Ishikawa (cell line): ENCODE measurements at regions not wholly inside any gene's neighbourhood (a gene's known extent, or its start where the extent isn't known, plus 50 kb on each side); places are given as distances from the start of the nearest gene placed in this dataset.

ENCODE experiments used
- CEBPB ChIP-seq: IDR thresholded peaks from 2 replicates; pipeline ENCODE4 v1.6.1; 2012
- CREB1 ChIP-seq: IDR thresholded peaks from 2 replicates; pipeline ENCODE4 v1.6.1; 2012; ENCODE audit warnings: low read depth
- EGR1 ChIP-seq: IDR thresholded peaks from 2 replicates; pipeline ENCODE4 v1.6.1; 2012
- EP300 ChIP-seq: IDR thresholded peaks from 2 replicates; pipeline ENCODE4 v1.6.1; 2012; ENCODE audit warnings: borderline replicate concordance
- FOXM1 ChIP-seq: IDR thresholded peaks from 2 replicates; pipeline ENCODE4 v1.6.1; 2012; ENCODE audit warnings: low read depth, borderline replicate concordance
- MAX ChIP-seq: IDR thresholded peaks from 2 replicates; pipeline ENCODE4 v1.6.1; 2012
- NFIC ChIP-seq: IDR thresholded peaks from 2 replicates; pipeline ENCODE4 v1.6.1; 2012
- RAD21 ChIP-seq: IDR thresholded peaks from 2 replicates; pipeline ENCODE4 v1.6.1; 2012; ENCODE audit warnings: low read depth
- REST ChIP-seq: IDR thresholded peaks from 2 replicates; pipeline ENCODE4 v1.6.1; 2012; ENCODE audit warnings: low read depth, mild to moderate bottlenecking
- TAF1 ChIP-seq: IDR thresholded peaks from 2 replicates; pipeline ENCODE4 v1.6.1; 2012; ENCODE audit warnings: low read depth, mild to moderate bottlenecking
- TCF12 ChIP-seq: IDR thresholded peaks from 2 replicates; pipeline ENCODE4 v1.6.1; 2012; ENCODE audit warnings: low read depth
- TEAD4 ChIP-seq: IDR thresholded peaks from 2 replicates; pipeline ENCODE4 v1.6.1; 2012
- USF1 ChIP-seq: IDR thresholded peaks from 2 replicates; pipeline ENCODE4 v1.6.1; 2012
- YY1 ChIP-seq: IDR thresholded peaks from 2 replicates; pipeline ENCODE4 v1.6.1; 2012; ENCODE audit warnings: low read depth
- ZBTB7A ChIP-seq: IDR thresholded peaks from 2 replicates; pipeline ENCODE4 v1.6.1; 2012; ENCODE audit warnings: low read depth

GRCh38 chr17:72342627-72343527, 222.1 kb downstream of the SOX9 start:
- 0 out of 2 replicates have a peak, but pooled peaks have one; percentile 45 for TF ChIP-seq YY1
- TF ChIP-seq USF1: peak; percentile 44
- no peak for TF ChIP-seq REST
- peak; percentile 33; the same call in 1 of the 2 replicates for TF ChIP-seq TAF1
- peak; percentile 92 for TF ChIP-seq NFIC
- peak; percentile 58 for TF ChIP-seq CEBPB
- TF ChIP-seq TCF12: peak; percentile 89
- peak; percentile 79 for TF ChIP-seq FOXM1
- TF ChIP-seq RAD21: peak; percentile 19; the same call in 1 of the 2 replicates
- TF ChIP-seq EGR1: peak; percentile 74
- TF ChIP-seq EP300: peak; percentile 84
- peak; percentile 81 for TF ChIP-seq ZBTB7A
- peak; percentile 96 for TF ChIP-seq MAX
- TF ChIP-seq TEAD4: peak; percentile 53; the same call in 1 of the 2 replicates
- TF ChIP-seq CREB1: 0 out of 2 replicates have a peak, but pooled peaks have one; percentile 38

- TF ChIP-seq TEAD4: no peak
- TF ChIP-seq REST: no peak
- no peak for TF ChIP-seq MAX
- no peak for TF ChIP-seq RAD21
- no peak for TF ChIP-seq YY1
- TF ChIP-seq CEBPB: no peak
- TF ChIP-seq EGR1: no peak
- TF ChIP-seq NFIC: no peak
- no peak for TF ChIP-seq EP300
- no peak for TF ChIP-seq CREB1
- no peak for TF ChIP-seq ZBTB7A
- TF ChIP-seq USF1: no peak
- TF ChIP-seq TCF12: no peak
- no peak for TF ChIP-seq TAF1
- TF ChIP-seq FOXM1: no peak
These were observed 223.1 kb downstream of the SOX9 start for GRCh38 chr17:72343911-72344310.

- no peak for TF ChIP-seq ZBTB7A
These were observed 223.8 kb downstream of the SOX9 start for GRCh38 chr17:72344613-72345012.

GRCh38 chr17:72345088-72345487, 224.3 kb downstream of the SOX9 start:
- TF ChIP-seq CEBPB: no peak
- no peak for TF ChIP-seq NFIC
- no peak for TF ChIP-seq TAF1
- no peak for TF ChIP-seq FOXM1

- TF ChIP-seq RAD21: peak; percentile 44
- no peak for TF ChIP-seq MAX
- no peak for TF ChIP-seq EGR1
- TF ChIP-seq EP300: no peak
These were observed 224.7 kb downstream of the SOX9 start for GRCh38 chr17:72345536-72345935.

- no peak for TF ChIP-seq ZBTB7A
- TF ChIP-seq TAF1: no peak
- TF ChIP-seq MAX: no peak
- no peak for TF ChIP-seq NFIC
These were observed 225.5 kb downstream of the SOX9 start for GRCh38 chr17:72346306-72346705.
